H7 (cell line): ENCODE measurements at regions not wholly inside any gene's neighbourhood (a gene's known extent, or its start where the extent isn't known, plus 50 kb on each side); places are given as distances from the start of the nearest gene placed in this dataset.

Source experiments
- DNase-seq: peaks from one replicate; pipeline ENCODE4 v3.0.0; 2012
- H3K27me3 ChIP-seq: 2 replicates; pipeline ENCODE4 v1.6.0; 2011; ENCODE audit warnings: mild to moderate bottlenecking, low read length; ENCODE audit not compliant: control insufficient read depth, insufficient read depth
- H3K36me3 ChIP-seq: replicated peaks from 2 replicates; pipeline ENCODE4 v1.5.1; 2011; ENCODE audit warnings: low read length; ENCODE audit not compliant: control insufficient read depth, insufficient read depth
- H3K4me3 ChIP-seq: 2 replicates; pipeline ENCODE4 v1.5.1; 2011; ENCODE audit warnings: low read depth, mild to moderate bottlenecking, control low read depth, low read length, moderate library complexity; ENCODE audit not compliant: insufficient read depth

DNA sequence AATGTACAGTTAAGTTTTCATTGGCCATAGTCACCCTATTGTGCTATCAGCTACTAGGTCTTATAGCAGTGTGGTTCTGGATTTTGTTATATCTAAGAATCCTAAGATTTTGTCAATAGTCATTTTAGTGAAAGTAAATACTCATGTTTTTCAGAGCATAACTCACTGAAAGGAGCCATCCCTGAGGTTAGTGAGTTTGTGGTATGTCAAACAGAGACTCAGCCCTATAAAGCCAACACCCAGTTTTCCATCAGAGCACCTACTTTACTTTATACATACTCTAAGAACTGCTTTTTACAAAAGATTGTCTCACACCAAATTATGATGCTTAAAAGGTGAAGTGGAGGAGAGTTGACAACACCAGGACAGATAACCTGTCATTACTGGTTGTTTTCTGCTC, 686.3 kb upstream of the LRFN5 start:
- no peaks in the 10 kb centered on the region for H3K27me3 ChIP-seq
- H3K4me3 ChIP-seq = no peak overlapping the region
- no peaks in the 10 kb centered on the region for H3K36me3 ChIP-seq
- DNase-seq = no peak

DNA sequence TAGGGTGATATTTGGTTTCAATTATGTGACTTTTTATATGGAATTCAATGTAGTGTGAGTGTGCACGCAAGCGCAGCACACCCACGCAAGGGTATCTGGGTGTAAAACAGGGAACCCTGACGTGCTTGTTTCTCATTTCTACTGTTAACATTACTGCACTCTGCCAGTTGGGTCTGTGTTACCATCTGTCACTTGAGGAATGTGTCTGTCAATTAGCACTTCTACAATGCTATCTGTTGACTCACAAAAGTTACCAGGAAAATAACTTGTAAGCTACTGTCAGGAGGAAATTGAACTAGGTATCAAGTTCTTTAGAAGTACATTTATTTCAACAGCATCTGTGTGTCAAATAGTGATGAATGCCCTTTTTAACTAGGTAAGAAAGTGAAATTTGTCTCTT, 695.5 kb upstream of the LRFN5 start:
- Histone ChIP-seq H3K27me3 (no peaks in the 10 kb centered on the region), H3K4me3 (no peak overlapping the region), H3K36me3 (no peaks in the 10 kb centered on the region)
- no peak for DNase-seq

DNA sequence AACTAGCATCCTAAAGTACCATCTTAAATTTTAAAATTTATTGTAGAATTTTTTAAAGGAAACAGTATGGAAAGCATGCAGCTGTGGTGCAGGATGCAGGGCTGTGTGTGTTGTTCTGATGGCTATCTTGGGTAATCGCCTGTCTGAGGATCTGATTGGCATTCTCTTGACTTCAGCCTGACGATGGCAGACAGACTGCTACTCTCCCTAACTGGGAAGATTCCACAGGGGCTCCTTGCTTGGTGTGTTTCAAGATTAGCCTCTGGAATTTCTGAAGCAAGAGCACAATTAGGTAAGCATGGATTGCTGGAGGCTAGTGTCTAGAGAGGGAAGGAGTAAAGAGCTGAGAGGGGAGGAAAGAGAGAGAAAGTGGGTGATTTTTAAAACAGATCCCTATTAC, 696.8 kb upstream of the LRFN5 start:
- DNase-seq = no peak
- no peak overlapping the region for H3K4me3 ChIP-seq
- no peaks in the 10 kb centered on the region for H3K27me3 ChIP-seq
- no peaks in the 10 kb centered on the region for H3K36me3 ChIP-seq

DNA sequence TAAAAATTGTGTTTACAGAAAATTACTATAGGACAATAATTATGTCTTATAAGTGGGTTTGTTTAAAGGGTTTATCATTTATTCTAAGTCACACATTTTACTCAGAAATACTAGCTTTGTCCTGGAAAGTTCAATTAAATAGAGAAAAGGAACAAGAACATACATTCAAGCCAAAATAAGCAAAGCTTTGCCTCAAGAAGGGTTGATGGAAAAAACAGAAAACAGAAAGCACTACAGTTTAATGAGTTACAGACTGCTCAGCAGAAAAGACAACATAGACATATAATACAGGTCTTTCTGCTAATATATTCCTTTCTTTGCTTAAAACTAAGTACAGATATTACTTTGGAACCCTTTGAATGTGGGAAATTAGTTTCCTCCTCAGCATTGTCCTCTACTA, 703.0 kb upstream of the LRFN5 start:
- no peaks in the 10 kb centered on the region for H3K36me3 ChIP-seq
- no peak for DNase-seq
- no peak overlapping the region for H3K4me3 ChIP-seq
- H3K27me3 ChIP-seq = no peaks in the 10 kb centered on the region

DNA sequence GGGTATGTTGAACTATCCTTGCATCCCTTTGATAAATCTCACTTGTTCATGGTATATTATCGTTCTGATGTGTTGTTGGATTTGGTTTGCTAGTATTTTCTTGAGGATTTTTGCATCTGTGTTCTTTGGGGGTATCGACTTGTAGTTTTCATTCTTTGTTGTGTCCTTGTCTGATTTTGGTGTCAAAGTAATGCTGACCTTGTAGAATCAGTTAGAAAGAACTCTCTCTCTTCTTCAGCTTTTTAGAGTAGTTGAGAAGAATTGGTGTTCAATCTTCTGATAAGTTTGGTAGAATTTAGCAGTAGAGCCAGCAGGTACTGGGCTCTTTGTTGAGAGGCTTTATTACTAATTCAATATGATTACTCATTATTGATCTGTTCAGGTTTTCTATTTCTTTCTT, 707.2 kb upstream of the LRFN5 start:
- no peak for DNase-seq
- H3K27me3 ChIP-seq = no peaks in the 10 kb centered on the region

DNA sequence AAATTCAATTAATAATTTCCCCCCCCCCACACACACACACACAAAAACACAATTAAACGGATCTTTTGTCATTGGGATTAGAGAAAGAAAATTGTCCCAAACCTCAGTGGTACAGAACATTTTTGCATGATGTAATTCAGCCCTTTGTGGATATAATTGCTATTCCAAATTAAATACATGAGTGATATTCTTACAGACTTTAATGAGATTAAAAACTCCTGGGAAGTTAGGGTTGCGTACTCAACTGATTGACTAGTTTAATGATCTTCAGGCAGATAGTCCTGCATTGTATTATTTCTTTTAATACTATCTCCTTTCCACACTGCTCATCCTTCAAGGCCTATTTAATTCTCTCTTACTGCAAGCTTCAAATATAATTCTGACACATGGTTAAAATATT, 711.8 kb upstream of the LRFN5 start:
- H3K4me3 ChIP-seq = no peak overlapping the region
- H3K27me3 ChIP-seq = no peaks in the 10 kb centered on the region
- DNase-seq = no peak
- H3K36me3 ChIP-seq = no peaks in the 10 kb centered on the region

More for the DNA sequence above, 707.2 kb upstream of the LRFN5 start:
- no peaks in the 10 kb centered on the region for H3K36me3 ChIP-seq
- no peak overlapping the region for H3K4me3 ChIP-seq

DNA sequence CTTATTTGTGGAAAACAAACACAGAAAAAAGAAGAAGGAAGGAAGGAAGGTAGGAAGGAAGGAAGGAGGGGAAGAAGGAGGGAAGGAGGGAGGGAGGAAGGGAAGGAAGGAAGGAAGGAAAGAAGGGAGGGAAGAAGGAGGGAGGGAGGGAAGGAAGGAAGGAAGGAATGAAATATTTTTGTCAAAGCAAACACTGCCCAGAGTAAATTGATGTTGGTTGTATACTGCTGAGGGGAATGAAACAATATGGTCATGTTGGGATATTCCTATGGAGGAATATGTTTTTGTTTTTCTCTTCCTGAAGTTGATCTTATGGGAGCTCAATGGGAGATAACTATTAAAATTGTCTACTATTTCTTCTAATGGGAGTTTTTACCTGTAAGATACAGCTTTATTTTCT, 717.5 kb upstream of the LRFN5 start:
- no peak overlapping the region for H3K4me3 ChIP-seq
- no peak for DNase-seq
- H3K36me3 ChIP-seq = no peaks in the 10 kb centered on the region
- H3K27me3 ChIP-seq = no peaks in the 10 kb centered on the region

DNA sequence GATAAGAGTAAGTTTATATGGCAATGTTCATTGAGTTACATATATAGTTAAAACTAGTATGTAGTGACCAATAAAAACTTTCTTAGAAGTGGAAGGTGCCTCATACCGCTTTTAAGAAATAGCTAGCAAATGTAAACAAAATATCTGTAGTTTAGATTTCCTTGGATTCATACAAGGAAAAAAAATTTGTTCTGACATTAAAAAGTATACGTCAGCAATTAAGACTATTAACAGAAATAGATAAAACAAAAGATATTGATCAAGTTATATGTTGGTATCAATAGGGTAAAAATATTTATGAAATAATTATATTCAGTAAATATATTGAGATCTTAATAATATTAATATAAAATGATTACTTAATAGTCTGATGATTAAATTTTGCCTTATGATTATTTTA, 718.8 kb upstream of the LRFN5 start:
- DNase-seq = no peak
- Histone ChIP-seq H3K27me3 (no peaks in the 10 kb centered on the region), H3K36me3 (no peaks in the 10 kb centered on the region), H3K4me3 (no peak overlapping the region)

DNA sequence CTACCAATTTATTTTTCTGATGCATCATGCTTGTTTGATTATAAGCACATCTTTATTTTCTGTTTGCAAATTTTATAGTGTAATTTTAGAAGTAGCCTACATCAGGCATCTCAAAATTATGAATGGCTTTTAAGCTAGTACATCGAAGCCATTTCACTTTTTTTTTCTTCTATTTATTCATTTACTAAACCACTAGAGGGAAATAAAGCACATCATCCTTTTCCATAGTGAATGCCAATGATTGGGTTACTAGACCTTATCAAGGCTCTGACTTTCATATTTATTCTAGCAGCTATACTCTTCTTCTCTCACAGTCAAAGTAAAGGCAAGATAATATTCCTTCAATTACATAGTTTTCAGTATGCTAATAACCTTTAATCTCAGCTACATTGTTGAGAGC, 736.4 kb upstream of the LRFN5 start:
- Histone ChIP-seq H3K4me3 (no peak overlapping the region), H3K36me3 (no peaks in the 10 kb centered on the region), H3K27me3 (no peaks in the 10 kb centered on the region)
- DNase-seq = no peak

DNA sequence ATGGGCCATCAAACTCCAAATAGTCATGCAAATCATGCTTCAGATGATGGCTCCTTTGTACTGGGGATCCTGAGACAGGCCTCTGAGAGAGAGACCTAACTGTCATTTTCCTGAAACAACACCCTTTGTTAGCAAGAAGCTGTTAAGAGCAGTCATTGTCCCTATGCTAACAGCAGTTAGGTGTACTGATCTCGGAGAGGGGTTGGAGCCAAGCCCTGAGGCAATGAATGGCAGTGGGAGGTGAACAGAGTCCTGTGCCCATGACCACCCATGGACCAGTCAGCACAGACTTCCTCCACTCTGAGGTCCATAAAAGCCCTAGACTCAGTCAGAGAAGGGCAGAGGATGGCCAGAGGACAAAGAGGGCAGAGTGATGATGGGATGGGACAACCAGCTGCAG, 747.6 kb upstream of the LRFN5 start:
- no peaks in the 10 kb centered on the region for H3K27me3 ChIP-seq
- no peak for DNase-seq
- H3K4me3 ChIP-seq = no peak overlapping the region
- H3K36me3 ChIP-seq = no peaks in the 10 kb centered on the region

DNA sequence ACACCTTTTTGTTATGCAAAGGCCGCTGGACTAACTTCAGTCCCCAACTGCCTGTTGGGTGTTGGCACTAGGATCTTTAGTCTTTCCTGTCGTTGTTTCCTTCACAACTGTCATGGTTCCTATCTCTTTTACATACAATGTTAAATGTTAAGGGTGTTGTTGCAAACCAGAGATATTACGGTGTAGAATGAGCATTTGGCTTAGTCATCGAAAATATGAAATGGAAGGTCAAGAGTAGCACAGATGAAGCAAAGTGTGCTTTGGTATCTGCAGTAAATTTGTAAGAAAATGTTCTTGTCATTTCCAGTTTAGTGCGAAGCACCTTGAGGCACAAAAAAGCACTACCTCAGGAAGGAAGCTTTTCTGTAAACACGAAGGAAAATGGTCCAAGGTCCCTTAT, 751.3 kb upstream of the LRFN5 start:
- no peak for DNase-seq
- Histone ChIP-seq H3K4me3 (no peak overlapping the region), H3K27me3 (no peaks in the 10 kb centered on the region), H3K36me3 (no peaks in the 10 kb centered on the region)

DNA sequence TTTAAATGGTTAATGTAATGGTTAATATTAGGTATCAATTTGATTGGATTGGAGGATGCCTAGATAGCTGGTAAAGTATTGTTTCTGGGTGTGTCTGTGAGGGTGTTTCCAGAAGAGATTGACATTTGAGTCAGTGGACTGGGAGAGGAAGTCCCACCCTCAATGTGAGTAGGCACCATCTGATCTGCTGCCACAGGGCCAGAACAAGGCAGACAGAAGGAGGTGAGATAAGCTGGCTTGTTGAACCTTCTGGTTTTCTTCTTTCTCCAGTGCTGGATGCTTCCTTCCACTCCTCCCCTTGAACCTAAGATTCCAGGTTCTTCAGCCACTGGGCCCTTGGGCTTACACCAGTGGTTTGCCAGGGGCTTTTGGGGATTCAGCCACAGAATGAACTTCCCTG, 756.5 kb upstream of the LRFN5 start:
- Histone ChIP-seq H3K27me3 (no peaks in the 10 kb centered on the region), H3K36me3 (no peaks in the 10 kb centered on the region), H3K4me3 (no peak overlapping the region)
- no peak for DNase-seq

DNA sequence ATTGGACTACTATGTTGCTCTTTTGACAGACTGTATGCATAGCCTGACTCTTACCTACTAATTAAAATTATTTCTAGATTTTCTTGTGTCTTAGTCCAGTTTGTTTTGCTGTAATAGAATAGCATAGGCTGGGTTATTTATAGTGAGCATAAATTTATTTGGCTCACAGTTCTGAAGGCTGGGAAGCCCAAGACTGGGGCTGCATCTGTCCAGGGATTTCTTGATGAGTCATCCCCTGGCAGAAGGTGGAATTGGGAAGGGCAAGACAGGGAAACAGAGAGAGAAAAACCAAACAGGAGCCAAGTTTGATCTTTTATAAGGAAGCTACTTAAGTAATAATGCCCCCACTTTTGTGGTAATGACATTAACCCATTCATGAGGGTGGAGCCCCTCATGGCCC, 759.2 kb upstream of the LRFN5 start:
- Histone ChIP-seq H3K36me3 (no peaks in the 10 kb centered on the region), H3K27me3 (no peaks in the 10 kb centered on the region), H3K4me3 (no peak overlapping the region)
- DNase-seq = no peak

DNA sequence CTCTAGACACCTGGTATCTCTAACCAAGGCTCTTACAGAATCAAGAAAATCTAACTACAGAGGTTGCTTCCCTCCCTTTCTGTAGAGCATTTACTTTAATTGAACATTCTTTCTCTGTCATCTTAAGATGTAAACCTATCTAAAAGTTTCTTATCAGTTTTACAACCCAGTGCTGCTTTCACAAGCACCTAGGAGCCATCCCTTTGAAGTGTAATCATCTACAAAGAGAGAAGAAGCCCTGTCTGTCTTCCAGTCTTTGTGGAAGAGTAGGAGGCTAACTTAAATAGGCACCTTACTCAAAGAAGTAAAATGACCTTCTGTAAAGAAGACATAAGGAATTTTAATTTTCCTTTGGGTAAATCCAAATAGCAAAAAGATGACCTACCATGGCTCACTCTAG, 763.9 kb upstream of the LRFN5 start:
- no peaks in the 10 kb centered on the region for H3K36me3 ChIP-seq
- no peaks in the 10 kb centered on the region for H3K27me3 ChIP-seq
- no peak overlapping the region for H3K4me3 ChIP-seq
- DNase-seq = no peak

DNA sequence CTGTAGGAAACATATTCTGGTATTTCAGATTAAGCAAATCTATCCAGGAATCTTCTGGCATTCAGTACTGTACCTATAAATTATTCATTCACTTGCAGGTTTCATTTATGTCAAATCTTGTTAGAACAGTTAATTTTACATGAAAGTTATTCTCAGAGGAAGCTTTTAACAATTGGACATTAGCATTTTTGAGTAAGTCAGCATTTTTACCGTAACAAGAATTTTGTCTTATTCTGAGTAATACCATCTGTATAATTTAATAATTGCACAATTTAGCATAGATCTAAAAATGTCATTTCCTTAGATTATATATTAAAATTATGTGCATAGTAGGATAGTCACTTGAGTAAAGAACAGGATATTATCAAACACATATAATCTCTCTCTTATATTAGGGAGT, 764.8 kb upstream of the LRFN5 start:
- H3K36me3 ChIP-seq = no peaks in the 10 kb centered on the region
- no peak overlapping the region for H3K4me3 ChIP-seq
- DNase-seq = no peak
- H3K27me3 ChIP-seq = no peaks in the 10 kb centered on the region

DNA sequence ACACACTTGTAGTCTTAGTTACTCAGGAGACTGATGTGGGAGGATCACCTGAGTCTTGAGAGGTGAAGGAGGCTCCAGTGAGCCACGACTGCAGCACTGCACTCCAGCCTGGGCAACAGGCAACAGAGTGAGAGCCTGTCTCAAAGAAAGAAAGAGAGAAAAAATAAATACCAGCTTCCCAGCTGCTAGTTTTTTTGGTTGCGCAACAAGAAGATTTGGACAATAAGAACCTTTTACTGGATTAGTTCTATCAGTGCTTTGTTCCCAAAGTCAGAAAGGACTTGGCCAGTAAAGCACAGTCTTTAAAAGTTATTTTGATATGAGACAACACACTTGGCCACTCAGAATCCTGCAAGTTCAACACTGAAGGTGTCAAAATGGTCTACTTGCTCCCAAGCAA, 768.1 kb upstream of the LRFN5 start:
- H3K4me3 ChIP-seq = no peak overlapping the region
- DNase-seq = no peak
- H3K27me3 ChIP-seq = no peaks in the 10 kb centered on the region
- H3K36me3 ChIP-seq = no peaks in the 10 kb centered on the region
